ENCODE measurements at regions not wholly inside any gene's neighbourhood (a gene's known extent, or its start where the extent isn't known, plus 50 kb on each side); places are given as distances from the start of the nearest gene placed in this dataset.

DNA sequence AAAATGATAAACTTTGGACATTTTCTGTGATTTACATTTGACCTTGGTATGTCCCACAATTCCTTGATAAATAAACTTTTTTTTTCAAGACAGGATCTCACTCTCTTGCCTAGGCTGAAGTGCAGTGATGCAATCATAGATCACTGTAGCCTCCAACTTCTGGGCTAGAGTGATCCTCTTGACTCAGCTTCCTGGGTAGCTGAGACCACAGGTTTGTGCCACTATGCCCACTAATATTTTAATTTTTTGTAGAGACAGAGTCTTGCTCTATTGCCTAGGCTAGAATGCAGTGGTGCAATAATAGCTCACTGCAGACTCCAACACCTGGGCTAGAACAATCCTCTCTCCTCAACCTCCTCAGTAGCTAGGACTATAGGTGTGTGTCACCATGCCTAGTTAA, 79.1 kb upstream of the PTGDR start:
- Histone ChIP-seq H3K27ac (ENCODE audit: low read length) (no peak overlapping the region), H4K20me1 (ENCODE audit: insufficient read depth, low read length) (no peaks in the 10 kb centered on the region), H3K9me2 (replicated peaks; ENCODE audit: insufficient read depth, low read length) (no peaks in the 10 kb centered on the region), H3F3A (ENCODE audit: insufficient read depth, low read length) (no peaks in the 10 kb centered on the region), H3K9me3 (replicated peaks; ENCODE audit: insufficient read depth, low read length) (no peaks in the 10 kb centered on the region), H2AFZ (ENCODE audit: low read length) (no peak overlapping the region), H3K27me3 (replicated peaks; ENCODE audit: insufficient read depth, low read length) (no peaks in the 10 kb centered on the region), H3K9ac (ENCODE audit: low read length) (no peak overlapping the region), H3K4me3 (ENCODE audit: low read length) (no peak overlapping the region), H3K4me2 (ENCODE audit: low read depth, low read length) (no peak overlapping the region), H3K36me3 (replicated peaks; ENCODE audit: insufficient read depth, low read length) (no peaks in the 10 kb centered on the region), H3K79me2 (ENCODE audit: low read length) (no peaks in the 10 kb centered on the region), H3K4me1 (ENCODE audit: low read length) (no peaks in the 10 kb centered on the region)
- TF ChIP-seq EZH2 (optimal IDR thresholded peaks at IDR 0.05; ENCODE audit: low read depth, low read length) (no peak), EZH2phosphoT487 (IDR thresholded peaks at IDR 0.05; ENCODE audit: low read length) (no peak)
- TF ChIP-seq, protein P1, sequence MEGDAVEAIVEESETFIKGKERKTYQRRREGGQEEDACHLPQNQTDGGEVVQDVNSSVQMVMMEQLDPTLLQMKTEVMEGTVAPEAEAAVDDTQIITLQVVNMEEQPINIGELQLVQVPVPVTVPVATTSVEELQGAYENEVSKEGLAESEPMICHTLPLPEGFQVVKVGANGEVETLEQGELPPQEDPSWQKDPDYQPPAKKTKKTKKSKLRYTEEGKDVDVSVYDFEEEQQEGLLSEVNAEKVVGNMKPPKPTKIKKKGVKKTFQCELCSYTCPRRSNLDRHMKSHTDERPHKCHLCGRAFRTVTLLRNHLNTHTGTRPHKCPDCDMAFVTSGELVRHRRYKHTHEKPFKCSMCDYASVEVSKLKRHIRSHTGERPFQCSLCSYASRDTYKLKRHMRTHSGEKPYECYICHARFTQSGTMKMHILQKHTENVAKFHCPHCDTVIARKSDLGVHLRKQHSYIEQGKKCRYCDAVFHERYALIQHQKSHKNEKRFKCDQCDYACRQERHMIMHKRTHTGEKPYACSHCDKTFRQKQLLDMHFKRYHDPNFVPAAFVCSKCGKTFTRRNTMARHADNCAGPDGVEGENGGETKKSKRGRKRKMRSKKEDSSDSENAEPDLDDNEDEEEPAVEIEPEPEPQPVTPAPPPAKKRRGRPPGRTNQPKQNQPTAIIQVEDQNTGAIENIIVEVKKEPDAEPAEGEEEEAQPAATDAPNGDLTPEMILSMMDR (IDR thresholded peaks at IDR 0.05; ENCODE audit: low read length), result no peak
- DNase-seq, result no peak

GRCh38 chr14:52185178-52185577, 82.3 kb upstream of the PTGDR start:
- H3K27me3 ChIP-seq (replicated peaks; ENCODE audit: insufficient read depth, low read length), result no peaks in the 10 kb centered on the region
- DNase-seq, result no peak
- H3K36me3 ChIP-seq (replicated peaks; ENCODE audit: insufficient read depth, low read length), result no peaks in the 10 kb centered on the region
- H3K4me2 ChIP-seq (ENCODE audit: low read depth, low read length), result no peak overlapping the region
- H3K79me2 ChIP-seq (ENCODE audit: low read length), result no peaks in the 10 kb centered on the region
- no peaks in the 10 kb centered on the region for H3F3A ChIP-seq (ENCODE audit: insufficient read depth, low read length)
- no peaks in the 10 kb centered on the region for H3K9me3 ChIP-seq (replicated peaks; ENCODE audit: insufficient read depth, low read length)
- no peak overlapping the region for H2AFZ ChIP-seq (ENCODE audit: low read length)
- TF ChIP-seq, protein P1 (IDR thresholded peaks at IDR 0.05; ENCODE audit: low read length), result no peak
- TF ChIP-seq EZH2 (optimal IDR thresholded peaks at IDR 0.05; ENCODE audit: low read depth, low read length) (no peak), EZH2phosphoT487 (IDR thresholded peaks at IDR 0.05; ENCODE audit: low read length) (no peak)
- H3K9me2 ChIP-seq (replicated peaks; ENCODE audit: insufficient read depth, low read length), result no peaks in the 10 kb centered on the region
- H3K9ac ChIP-seq (ENCODE audit: low read length), result no peak overlapping the region
- H4K20me1 ChIP-seq (ENCODE audit: insufficient read depth, low read length), result no peaks in the 10 kb centered on the region
- no peak overlapping the region for H3K27ac ChIP-seq (ENCODE audit: low read length)
- H3K4me3 ChIP-seq (ENCODE audit: low read length), result no peak overlapping the region
- no peaks in the 10 kb centered on the region for H3K4me1 ChIP-seq (ENCODE audit: low read length)

DNA sequence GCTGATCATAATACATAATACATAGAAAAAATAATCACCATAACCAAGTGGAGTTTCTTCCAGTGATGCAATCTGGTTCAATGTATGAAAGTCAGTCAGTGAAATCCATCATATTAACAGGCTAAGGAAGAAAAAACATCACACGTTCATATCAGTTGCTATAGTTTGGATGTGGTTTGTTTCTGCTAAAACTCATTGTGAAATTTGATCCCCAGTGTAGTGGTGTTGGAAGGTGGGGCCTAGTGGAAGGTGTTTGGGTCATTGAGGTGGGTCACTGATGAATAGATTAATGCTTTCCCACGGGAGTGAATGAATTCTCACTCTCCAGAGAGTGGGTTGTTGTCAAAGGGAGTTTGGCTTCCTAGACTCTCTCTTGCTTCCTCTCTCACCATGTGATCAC, 84.6 kb upstream of the PTGDR start:
- Histone ChIP-seq H3F3A (ENCODE audit: insufficient read depth, low read length) (no peaks in the 10 kb centered on the region), H3K36me3 (replicated peaks; ENCODE audit: insufficient read depth, low read length) (no peaks in the 10 kb centered on the region), H3K9ac (ENCODE audit: low read length) (no peak overlapping the region), H3K9me2 (replicated peaks; ENCODE audit: insufficient read depth, low read length) (no peaks in the 10 kb centered on the region), H4K20me1 (ENCODE audit: insufficient read depth, low read length) (no peaks in the 10 kb centered on the region), H3K4me1 (ENCODE audit: low read length) (no peaks in the 10 kb centered on the region), H3K27me3 (replicated peaks; ENCODE audit: insufficient read depth, low read length) (no peaks in the 10 kb centered on the region), H3K79me2 (ENCODE audit: low read length) (no peaks in the 10 kb centered on the region), H3K4me2 (ENCODE audit: low read depth, low read length) (no peak overlapping the region), H3K4me3 (ENCODE audit: low read length) (no peak overlapping the region), H3K27ac (ENCODE audit: low read length) (no peak overlapping the region), H3K9me3 (replicated peaks; ENCODE audit: insufficient read depth, low read length) (no peaks in the 10 kb centered on the region), H2AFZ (ENCODE audit: low read length) (no peak overlapping the region)
- DNase-seq, result no peak
- TF ChIP-seq, protein P1 (IDR thresholded peaks at IDR 0.05; ENCODE audit: low read length), result no peak
- no peak for TF ChIP-seq EZH2 (optimal IDR thresholded peaks at IDR 0.05; ENCODE audit: low read depth, low read length)
- TF ChIP-seq EZH2phosphoT487 (IDR thresholded peaks at IDR 0.05; ENCODE audit: low read length), result no peak

Data from MM.1S (cell line).